ENCODE measurements at regions not wholly inside any gene's neighbourhood (a gene's known extent, or its start where the extent isn't known, plus 50 kb on each side); places are given as distances from the start of the nearest gene placed in this dataset.

DNA sequence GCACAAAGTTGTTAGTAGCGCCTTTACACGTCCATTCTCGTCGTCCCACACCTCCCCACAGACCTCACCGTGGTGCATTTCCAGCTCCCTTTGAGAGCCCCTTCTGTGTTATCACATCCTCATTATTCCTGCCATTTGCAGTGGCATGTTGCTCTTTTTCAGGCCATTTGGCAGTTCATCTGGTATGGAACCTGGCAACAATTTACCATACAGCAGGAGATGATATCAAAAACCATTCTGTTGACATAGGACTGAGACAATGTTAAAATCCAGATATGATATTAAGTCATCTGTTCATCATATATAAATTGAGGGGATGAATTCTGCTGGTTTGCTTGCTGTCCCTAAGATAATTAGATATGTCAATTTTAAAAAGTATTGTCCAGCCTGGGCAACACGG is 83.0 kb downstream of the TMEM174 start:
- H3K4me3 ChIP-seq, result no peak overlapping the region
- H3K36me3 ChIP-seq, result no peaks in the 10 kb centered on the region
- no peak for ATAC-seq
- no peak overlapping the region for H3K27ac ChIP-seq
- H3K9me3 ChIP-seq, result peaks cover 0 to 14% (median 0%) of the 10 kb centered on the region in 3 donors
- TF ChIP-seq POLR2A (IDR thresholded peaks at IDR 0.05), result no peak
- TF ChIP-seq, protein P1, sequence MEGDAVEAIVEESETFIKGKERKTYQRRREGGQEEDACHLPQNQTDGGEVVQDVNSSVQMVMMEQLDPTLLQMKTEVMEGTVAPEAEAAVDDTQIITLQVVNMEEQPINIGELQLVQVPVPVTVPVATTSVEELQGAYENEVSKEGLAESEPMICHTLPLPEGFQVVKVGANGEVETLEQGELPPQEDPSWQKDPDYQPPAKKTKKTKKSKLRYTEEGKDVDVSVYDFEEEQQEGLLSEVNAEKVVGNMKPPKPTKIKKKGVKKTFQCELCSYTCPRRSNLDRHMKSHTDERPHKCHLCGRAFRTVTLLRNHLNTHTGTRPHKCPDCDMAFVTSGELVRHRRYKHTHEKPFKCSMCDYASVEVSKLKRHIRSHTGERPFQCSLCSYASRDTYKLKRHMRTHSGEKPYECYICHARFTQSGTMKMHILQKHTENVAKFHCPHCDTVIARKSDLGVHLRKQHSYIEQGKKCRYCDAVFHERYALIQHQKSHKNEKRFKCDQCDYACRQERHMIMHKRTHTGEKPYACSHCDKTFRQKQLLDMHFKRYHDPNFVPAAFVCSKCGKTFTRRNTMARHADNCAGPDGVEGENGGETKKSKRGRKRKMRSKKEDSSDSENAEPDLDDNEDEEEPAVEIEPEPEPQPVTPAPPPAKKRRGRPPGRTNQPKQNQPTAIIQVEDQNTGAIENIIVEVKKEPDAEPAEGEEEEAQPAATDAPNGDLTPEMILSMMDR (IDR thresholded peaks at IDR 0.05), result no peak
- no peak for TF ChIP-seq EP300 (IDR thresholded peaks at IDR 0.05)
- TF ChIP-seq POLR2AphosphoS5 (IDR thresholded peaks at IDR 0.05), result no peak
- no peaks in the 10 kb centered on the region for H3K4me1 ChIP-seq
- H3K27me3 ChIP-seq, result peaks cover 25% of the 10 kb centered on the region
- WGBS, 2 donors (ENCODE audit: low coverage in 1 of 2), result 44 to 72% methylated on average over 5 to 6 of the region's 6 CpGs

DNA sequence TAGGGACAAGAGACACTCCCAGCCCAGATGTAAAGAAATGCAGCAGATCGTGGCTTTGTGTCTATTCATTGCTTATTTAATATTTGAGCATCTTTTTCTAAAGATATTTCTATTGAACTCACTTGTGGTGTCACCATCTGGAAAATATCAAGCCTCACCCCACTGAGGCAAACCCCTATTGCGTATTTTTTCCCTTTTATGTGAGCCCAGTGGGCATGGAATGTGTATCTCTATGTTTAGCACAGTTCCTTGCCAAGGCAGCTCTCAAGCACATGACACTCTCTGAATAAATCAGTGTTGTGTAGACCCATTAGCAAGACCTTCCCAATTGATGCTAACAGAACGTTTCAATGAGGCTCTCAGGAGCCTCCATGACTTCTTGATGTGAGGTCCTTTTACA is 81.6 kb downstream of the TMEM174 start:
- WGBS, 2 donors (ENCODE audit: low coverage in 1 of 2), result 22 to 26% methylated on average over 3 of the region's 3 CpGs
- H3K27ac ChIP-seq, result no peak overlapping the region
- no peak for TF ChIP-seq POLR2AphosphoS5 (IDR thresholded peaks at IDR 0.05)
- TF ChIP-seq, protein P1 (IDR thresholded peaks at IDR 0.05), result no peak

DNA sequence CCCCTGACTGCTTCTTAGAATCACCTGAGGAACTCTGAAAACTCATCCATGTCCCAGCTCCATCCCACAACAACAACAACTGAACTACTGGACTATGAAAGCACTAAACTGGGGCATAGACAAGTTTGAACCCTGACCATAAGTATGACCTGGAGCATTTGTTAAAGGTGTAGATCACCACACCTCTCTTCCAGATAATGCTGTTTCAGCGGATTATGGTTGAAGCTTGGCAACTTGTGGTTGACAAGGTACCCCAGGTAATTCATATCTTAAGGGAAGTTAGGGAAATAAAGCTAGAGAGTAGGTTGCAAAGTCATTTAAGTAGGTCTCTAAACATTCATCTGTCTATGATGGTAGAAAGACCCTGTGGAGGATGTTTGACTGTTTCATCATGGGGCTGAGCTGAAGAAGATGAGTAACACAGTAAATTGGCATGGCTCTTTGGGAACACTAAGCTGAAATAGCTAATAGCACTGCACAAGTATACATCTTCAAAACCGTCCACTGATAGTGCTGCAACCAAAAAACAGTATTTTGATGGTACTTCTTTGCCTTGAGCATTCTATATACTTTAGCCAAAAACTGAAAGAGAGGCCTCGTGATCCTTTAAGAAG is 80.2 kb downstream of the TMEM174 start:
- no peak overlapping the region for H3K27ac ChIP-seq
- H3K4me3 ChIP-seq, result no peak overlapping the region
- peaks cover 33% of the 10 kb centered on the region for H3K27me3 ChIP-seq
- no peaks in the 10 kb centered on the region for H3K4me1 ChIP-seq
- no peak for ATAC-seq
- peaks cover 0 to 14% (median 0%) of the 10 kb centered on the region in 3 donors for H3K9me3 ChIP-seq
- 88 to 92% methylated on average over 2 to 3 of the region's 3 CpGs for WGBS, 2 donors (ENCODE audit: low coverage in 1 of 2)
- no peaks in the 10 kb centered on the region for H3K36me3 ChIP-seq
- TF ChIP-seq POLR2AphosphoS5 (IDR thresholded peaks at IDR 0.05) (no peak), EP300 (IDR thresholded peaks at IDR 0.05) (no peak), POLR2A (IDR thresholded peaks at IDR 0.05) (no peak)
- TF ChIP-seq, protein P1 (IDR thresholded peaks at IDR 0.05), result no peak

More for the DNA sequence above, 81.6 kb downstream of the TMEM174 start:
- H3K27me3 ChIP-seq, result peaks cover 27% of the 10 kb centered on the region
- no peak overlapping the region for H3K4me3 ChIP-seq
- H3K36me3 ChIP-seq, result no peaks in the 10 kb centered on the region
- ATAC-seq, result no peak
- no peaks in the 10 kb centered on the region for H3K4me1 ChIP-seq
- peaks cover 0 to 14% (median 0%) of the 10 kb centered on the region in 3 donors for H3K9me3 ChIP-seq

DNA sequence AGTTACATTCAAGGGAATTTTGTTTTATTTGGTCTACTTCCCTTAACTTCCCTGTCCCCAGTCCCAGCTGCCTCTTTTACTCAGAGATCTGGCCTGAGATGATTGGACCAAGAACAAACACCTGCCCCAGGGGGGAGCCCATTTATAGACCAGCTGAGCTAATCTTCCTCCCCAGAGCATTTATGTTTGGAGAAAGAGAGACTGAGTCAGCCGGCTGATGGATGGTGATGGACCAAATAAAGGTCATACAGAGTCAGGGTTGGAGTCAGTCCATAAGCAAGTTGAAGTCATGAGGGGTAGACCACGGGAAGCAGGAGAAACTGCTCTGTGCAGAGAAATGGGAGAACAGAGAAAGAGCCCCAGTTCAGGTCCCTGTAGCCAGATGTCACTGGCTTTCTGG is 77.7 kb downstream of the TMEM174 start:
- no peaks in the 10 kb centered on the region for H3K4me1 ChIP-seq
- peaks cover 33% of the 10 kb centered on the region for H3K27me3 ChIP-seq
- no peak overlapping the region for H3K4me3 ChIP-seq
- ATAC-seq, result no peak
- WGBS, 2 donors (ENCODE audit: low coverage in 1 of 2), result 54% methylated on average over 2 of the region's 2 CpGs; no CpG with 5 or more reads in 1 of the 2 donors
- no peaks in the 10 kb centered on the region for H3K9me3 ChIP-seq
- no peak overlapping the region for H3K27ac ChIP-seq
- TF ChIP-seq, protein P1 (IDR thresholded peaks at IDR 0.05), result no peak
- TF ChIP-seq EP300 (IDR thresholded peaks at IDR 0.05) (no peak), POLR2AphosphoS5 (IDR thresholded peaks at IDR 0.05) (no peak), POLR2A (IDR thresholded peaks at IDR 0.05) (no peak)
- no peaks in the 10 kb centered on the region for H3K36me3 ChIP-seq

DNA sequence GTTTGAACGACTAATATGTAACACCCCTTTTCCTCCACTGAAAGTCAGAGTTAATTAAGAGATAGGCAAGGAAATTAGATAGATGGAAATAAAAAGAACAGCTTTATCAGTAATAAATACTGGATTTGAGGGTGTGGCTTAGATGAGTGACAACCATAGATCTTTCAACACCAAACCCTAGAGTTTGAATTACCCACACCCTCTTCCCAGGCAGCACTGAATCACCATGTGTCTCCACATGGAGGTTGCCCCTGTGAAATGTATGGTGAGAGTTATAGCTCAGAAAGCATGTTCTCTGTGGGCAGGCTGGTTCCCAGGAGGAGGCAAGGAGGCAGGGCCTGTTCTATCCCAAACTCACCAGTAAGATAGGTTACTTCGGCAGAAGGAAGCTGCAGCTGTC is 69.7 kb downstream of the TMEM174 start:
- WGBS, 2 donors (ENCODE audit: low coverage in 1 of 2), result 77 to 83% methylated on average over 1 to 2 of the region's 2 CpGs
- H3K9me3 ChIP-seq, result no peaks in the 10 kb centered on the region
- ATAC-seq, result no peak

More for the DNA sequence above, 69.7 kb downstream of the TMEM174 start:
- H3K36me3 ChIP-seq, result no peaks in the 10 kb centered on the region
- TF ChIP-seq, protein P1 (IDR thresholded peaks at IDR 0.05), result no peak
- no peak for TF ChIP-seq POLR2A (IDR thresholded peaks at IDR 0.05)
- TF ChIP-seq EP300 (IDR thresholded peaks at IDR 0.05), result no peak
- TF ChIP-seq POLR2AphosphoS5 (IDR thresholded peaks at IDR 0.05), result no peak
- H3K4me1 ChIP-seq, result no peaks in the 10 kb centered on the region
- H3K27ac ChIP-seq, result no peak overlapping the region
- H3K27me3 ChIP-seq, result peaks cover 32% of the 10 kb centered on the region
- no peak overlapping the region for H3K4me3 ChIP-seq
